BE2C (cell line): ENCODE measurements at regions not wholly inside any gene's neighbourhood (a gene's known extent, or its start where the extent isn't known, plus 50 kb on each side); places are given as distances from the start of the nearest gene placed in this dataset.
"Not testable (repeated sequence)": the region's sequence is repeated elsewhere in the genome, so short reads cannot be mapped to it uniquely, and the experiment has no call there.

Experiments used
- DNase-seq: peaks from one replicate; pipeline ENCODE4 v3.0.0-alpha.2; 2020
- H3K27me3 ChIP-seq: fragments of 250-450 bp; sonication (Bioruptor Pico); 2 replicates; pipeline ENCODE4 v1.5.1; 2020; ENCODE audit warnings: mild to moderate bottlenecking
- H3K36me3 ChIP-seq: fragments of 250-450 bp; sonication (Bioruptor Pico); 2 replicates; pipeline ENCODE4 v1.5.1; 2020; ENCODE audit warnings: mild to moderate bottlenecking
- H3K4me1 ChIP-seq: fragments of 250-450 bp; sonication (Bioruptor Pico); 2 replicates; pipeline ENCODE4 v1.5.1; 2020
- H3K4me3 ChIP-seq: 2 replicates; pipeline ENCODE4 v1.5.1; 2011; ENCODE audit warnings: low read depth, low read length
- H3K9me3 ChIP-seq: fragments of 250-450 bp; sonication (Bioruptor Pico); 2 replicates; pipeline ENCODE4 v1.5.1; 2020
- TF ChIP-seq, protein P1 (sequence below): IDR thresholded peaks from 2 replicates; pipeline ENCODE4 v1.5.1; 2012; ENCODE audit warnings: mild to moderate bottlenecking, low read depth, low read length

GRCh38 chr9:87020169-87020950 is 73.1 kb upstream of the GAS1 start:
- no peak for DNase-seq
- Histone ChIP-seq H3K9me3 (no peaks in the 10 kb centered on the region), H3K27me3 (no peaks in the 10 kb centered on the region), H3K4me1 (no peaks in the 10 kb centered on the region), H3K36me3 (no peaks in the 10 kb centered on the region), H3K4me3 (no peak overlapping the region)
- TF ChIP-seq, protein P1, sequence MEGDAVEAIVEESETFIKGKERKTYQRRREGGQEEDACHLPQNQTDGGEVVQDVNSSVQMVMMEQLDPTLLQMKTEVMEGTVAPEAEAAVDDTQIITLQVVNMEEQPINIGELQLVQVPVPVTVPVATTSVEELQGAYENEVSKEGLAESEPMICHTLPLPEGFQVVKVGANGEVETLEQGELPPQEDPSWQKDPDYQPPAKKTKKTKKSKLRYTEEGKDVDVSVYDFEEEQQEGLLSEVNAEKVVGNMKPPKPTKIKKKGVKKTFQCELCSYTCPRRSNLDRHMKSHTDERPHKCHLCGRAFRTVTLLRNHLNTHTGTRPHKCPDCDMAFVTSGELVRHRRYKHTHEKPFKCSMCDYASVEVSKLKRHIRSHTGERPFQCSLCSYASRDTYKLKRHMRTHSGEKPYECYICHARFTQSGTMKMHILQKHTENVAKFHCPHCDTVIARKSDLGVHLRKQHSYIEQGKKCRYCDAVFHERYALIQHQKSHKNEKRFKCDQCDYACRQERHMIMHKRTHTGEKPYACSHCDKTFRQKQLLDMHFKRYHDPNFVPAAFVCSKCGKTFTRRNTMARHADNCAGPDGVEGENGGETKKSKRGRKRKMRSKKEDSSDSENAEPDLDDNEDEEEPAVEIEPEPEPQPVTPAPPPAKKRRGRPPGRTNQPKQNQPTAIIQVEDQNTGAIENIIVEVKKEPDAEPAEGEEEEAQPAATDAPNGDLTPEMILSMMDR = no peak

- H3K4me1 ChIP-seq = no peaks in the 10 kb centered on the region
- TF ChIP-seq, protein P1 = no peak
- no peaks in the 10 kb centered on the region for H3K27me3 ChIP-seq
- H3K4me3 ChIP-seq = no peak overlapping the region
- H3K36me3 ChIP-seq = no peaks in the 10 kb centered on the region
- no peaks in the 10 kb centered on the region for H3K9me3 ChIP-seq
- DNase-seq = no peak
Observed at GRCh38 chr9:87022178-87022577, 74.9 kb upstream of the GAS1 start.

DNA sequence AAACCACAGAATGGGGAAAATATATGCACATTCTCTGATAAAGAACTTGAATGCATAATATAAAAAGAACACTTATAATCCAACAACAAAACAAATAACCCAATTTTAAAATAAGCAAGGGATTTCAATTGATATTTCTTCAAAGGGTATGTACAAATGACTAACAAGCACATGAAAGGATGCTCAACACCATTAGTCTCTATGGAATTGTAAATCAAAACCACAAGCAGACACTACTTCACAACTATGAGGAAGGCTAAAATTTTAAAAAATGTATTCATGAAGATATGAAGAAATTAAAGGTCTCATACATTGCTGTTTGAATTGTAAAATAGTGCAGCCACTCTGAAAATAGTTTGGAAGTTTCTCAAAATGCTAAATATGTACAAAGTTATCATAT is 78.9 kb upstream of the GAS1 start:
- no peak for DNase-seq
- no peaks in the 10 kb centered on the region for H3K9me3 ChIP-seq
- H3K4me1 ChIP-seq = no peaks in the 10 kb centered on the region
- no peak overlapping the region for H3K4me3 ChIP-seq
- no peaks in the 10 kb centered on the region for H3K27me3 ChIP-seq
- TF ChIP-seq, protein P1 = no peak
- H3K36me3 ChIP-seq = no peaks in the 10 kb centered on the region

DNA sequence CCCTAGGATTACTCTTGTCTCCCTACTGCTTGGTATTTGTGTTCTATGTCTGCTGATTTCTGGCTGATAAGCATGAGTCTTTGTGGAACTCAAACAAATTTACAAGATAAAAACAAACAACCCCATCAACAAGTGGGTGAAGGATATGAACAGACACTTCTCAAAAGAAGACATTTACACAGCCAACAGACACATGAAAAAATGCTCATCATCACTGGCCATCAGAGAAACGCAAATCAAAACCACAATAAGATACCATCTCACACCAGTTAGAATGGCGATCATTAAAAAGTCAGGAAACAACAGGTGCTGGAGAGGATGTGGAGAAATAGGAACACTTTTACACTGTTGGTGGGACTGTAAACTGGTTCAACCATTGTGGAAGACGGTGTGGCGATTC is 81.5 kb upstream of the GAS1 start:
- H3K27me3 ChIP-seq, H3K4me1 ChIP-seq, H3K36me3 ChIP-seq, DNase-seq, H3K4me3 ChIP-seq, H3K9me3 ChIP-seq: not testable (repeated sequence)

GRCh38 chr9:87029905-87030304 is 82.6 kb upstream of the GAS1 start:
- Histone ChIP-seq H3K4me1 (no peaks in the 10 kb centered on the region), H3K36me3 (no peaks in the 10 kb centered on the region), H3K4me3 (no peak overlapping the region), H3K27me3 (0 out of 2 replicates have a peak, but pooled peaks cover 3% of the 10 kb centered on the region), H3K9me3 (no peaks in the 10 kb centered on the region)
- DNase-seq = no peak
- TF ChIP-seq, protein P1 = no peak

GRCh38 chr9:87034841-87035240 is 87.5 kb upstream of the GAS1 start:
- TF ChIP-seq, protein P1 = no peak
- Histone ChIP-seq H3K9me3 (no peaks in the 10 kb centered on the region), H3K4me3 (no peak overlapping the region), H3K27me3 (0 out of 2 replicates have a peak, but pooled peaks cover 3% of the 10 kb centered on the region), H3K36me3 (no peaks in the 10 kb centered on the region), H3K4me1 (no peaks in the 10 kb centered on the region)
- no peak for DNase-seq
